Type B pancreatic cell (in vitro differentiated cells): ENCODE measurements at regions not wholly inside any gene's neighbourhood (a gene's known extent, or its start where the extent isn't known, plus 50 kb on each side); places are given as distances from the start of the nearest gene placed in this dataset.
"Not testable (repeated sequence)": the region's sequence is repeated elsewhere in the genome, so short reads cannot be mapped to it uniquely, and the experiment has no call there.

Source experiments
- DNase-seq: peaks from one replicate; pipeline ENCODE4 v3.0.0; 2021; ENCODE audit warnings: mixed read lengths; ENCODE audit not compliant: unreplicated experiment; ENCODE audit errors: extremely low spot score
- H3K27ac Mint-ChIP-seq: 2 replicates; pipeline ENCODE4 v1.8.0; 2021; ENCODE audit warnings: mild to moderate bottlenecking, mixed read lengths
- H3K27me3 Mint-ChIP-seq: 2 replicates; pipeline ENCODE4 v1.8.0; 2021; ENCODE audit warnings: mixed read lengths
- H3K36me3 Mint-ChIP-seq: 2 replicates; pipeline ENCODE4 v1.8.0; 2021; ENCODE audit warnings: mixed read lengths
- H3K4me1 Mint-ChIP-seq: one replicate; pipeline ENCODE4 v1.8.0; 2021; ENCODE audit warnings: mixed read lengths; ENCODE audit not compliant: unreplicated experiment
- H3K4me3 Mint-ChIP-seq: 2 replicates; pipeline ENCODE4 v1.8.0; 2021; ENCODE audit warnings: mild to moderate bottlenecking, mixed read lengths
- H3K9me3 Mint-ChIP-seq: 2 replicates; pipeline ENCODE4 v1.8.0; 2021; ENCODE audit warnings: mixed read lengths
- TF ChIP-seq, protein P1 (sequence below): fragments of 200-600 bp; sonication (generic); conservative IDR thresholded peaks from 2 replicates; pipeline ENCODE4 v1.5.0; 2021; ENCODE audit warnings: antibody characterized with exemption, mild to moderate bottlenecking

GRCh38 chr15:30799565-30799964, 104.2 kb upstream of the FAN1 start:
- not testable (repeated sequence) for H3K9me3 Mint-ChIP-seq, H3K27me3 Mint-ChIP-seq, H3K36me3 Mint-ChIP-seq, H3K27ac Mint-ChIP-seq, H3K4me3 Mint-ChIP-seq, DNase-seq
- TF ChIP-seq, protein P1, sequence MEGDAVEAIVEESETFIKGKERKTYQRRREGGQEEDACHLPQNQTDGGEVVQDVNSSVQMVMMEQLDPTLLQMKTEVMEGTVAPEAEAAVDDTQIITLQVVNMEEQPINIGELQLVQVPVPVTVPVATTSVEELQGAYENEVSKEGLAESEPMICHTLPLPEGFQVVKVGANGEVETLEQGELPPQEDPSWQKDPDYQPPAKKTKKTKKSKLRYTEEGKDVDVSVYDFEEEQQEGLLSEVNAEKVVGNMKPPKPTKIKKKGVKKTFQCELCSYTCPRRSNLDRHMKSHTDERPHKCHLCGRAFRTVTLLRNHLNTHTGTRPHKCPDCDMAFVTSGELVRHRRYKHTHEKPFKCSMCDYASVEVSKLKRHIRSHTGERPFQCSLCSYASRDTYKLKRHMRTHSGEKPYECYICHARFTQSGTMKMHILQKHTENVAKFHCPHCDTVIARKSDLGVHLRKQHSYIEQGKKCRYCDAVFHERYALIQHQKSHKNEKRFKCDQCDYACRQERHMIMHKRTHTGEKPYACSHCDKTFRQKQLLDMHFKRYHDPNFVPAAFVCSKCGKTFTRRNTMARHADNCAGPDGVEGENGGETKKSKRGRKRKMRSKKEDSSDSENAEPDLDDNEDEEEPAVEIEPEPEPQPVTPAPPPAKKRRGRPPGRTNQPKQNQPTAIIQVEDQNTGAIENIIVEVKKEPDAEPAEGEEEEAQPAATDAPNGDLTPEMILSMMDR, result peak; percentile 40
- H3K4me1 Mint-ChIP-seq, result peaks cover 11% of the 10 kb centered on the region

DNA sequence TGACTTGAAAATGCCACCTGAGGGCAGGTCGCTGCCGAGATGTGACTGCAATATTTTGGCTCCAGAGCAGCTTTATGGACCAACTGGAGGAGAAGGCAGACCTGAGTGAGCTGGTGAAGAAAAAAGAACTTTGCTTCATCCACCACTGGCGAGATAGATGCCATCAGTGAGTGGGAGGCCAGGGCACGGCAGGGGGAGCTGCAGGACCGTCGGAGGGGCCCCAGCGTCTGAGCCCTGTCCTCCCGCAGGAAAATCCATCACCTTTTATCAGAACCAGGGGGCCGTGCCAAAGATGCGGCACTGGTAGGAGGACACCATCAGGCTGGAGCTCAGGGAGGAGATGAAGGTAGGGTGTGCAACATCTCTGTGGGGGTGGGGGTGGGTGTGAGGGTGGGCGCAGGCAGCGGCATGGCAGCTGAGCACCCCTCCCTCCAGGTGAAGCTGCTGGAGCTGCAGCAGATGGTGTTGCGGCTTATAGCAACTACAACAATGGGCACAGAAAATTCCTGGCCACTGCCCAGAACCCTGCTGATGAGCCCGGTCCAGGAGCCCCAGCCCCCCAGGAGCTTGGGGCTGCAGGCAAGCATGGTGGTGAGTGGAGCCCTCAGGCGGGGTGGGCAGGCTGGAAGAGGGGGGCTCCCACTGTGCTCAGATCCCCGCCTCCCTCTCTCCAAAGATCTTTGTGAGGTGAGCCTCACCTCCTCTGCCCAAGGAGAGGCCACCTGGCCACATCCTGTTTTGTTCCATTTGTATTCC, 102.4 kb upstream of the FAN1 start:
- H3K27me3 Mint-ChIP-seq, DNase-seq, H3K27ac Mint-ChIP-seq, H3K36me3 Mint-ChIP-seq, H3K4me3 Mint-ChIP-seq, H3K9me3 Mint-ChIP-seq: not testable (repeated sequence)
- TF ChIP-seq, protein P1, result peak; percentile 67
- peaks cover 11% of the 10 kb centered on the region for H3K4me1 Mint-ChIP-seq

GRCh38 chr15:30802001-30802400, 101.7 kb upstream of the FAN1 start:
- DNase-seq, H3K27me3 Mint-ChIP-seq, H3K4me3 Mint-ChIP-seq, H3K27ac Mint-ChIP-seq, H3K36me3 Mint-ChIP-seq, H3K9me3 Mint-ChIP-seq: not testable (repeated sequence)
- peaks cover 11% of the 10 kb centered on the region for H3K4me1 Mint-ChIP-seq

GRCh38 chr15:30803703-30804102, 100.0 kb upstream of the FAN1 start:
- not testable (repeated sequence) for H3K27ac Mint-ChIP-seq, DNase-seq, H3K27me3 Mint-ChIP-seq, H3K4me1 Mint-ChIP-seq, H3K4me3 Mint-ChIP-seq, H3K9me3 Mint-ChIP-seq, H3K36me3 Mint-ChIP-seq

DNA sequence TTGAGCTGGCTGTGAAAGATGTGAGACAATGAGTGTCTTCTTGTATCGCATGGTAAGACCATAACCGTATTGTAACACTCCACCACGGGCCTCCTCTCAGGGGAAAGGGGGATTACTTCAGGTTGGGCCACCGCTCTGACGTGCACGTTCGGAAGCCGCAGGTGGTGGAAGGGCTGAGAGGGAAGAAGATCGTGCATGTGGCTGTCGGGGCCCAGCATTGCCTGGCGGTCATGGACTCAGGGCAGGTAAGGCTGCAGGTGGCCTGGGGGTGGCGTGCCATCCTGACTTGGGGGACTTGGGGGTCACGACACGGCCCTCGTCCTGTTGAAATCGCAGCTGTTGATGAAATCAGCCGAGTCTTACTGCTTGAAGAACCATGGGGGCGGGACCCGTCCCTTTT, 87.3 kb upstream of the FAN1 start:
- DNase-seq, result no peak
- TF ChIP-seq, protein P1, result no peak
- no peak overlapping the region for H3K27ac Mint-ChIP-seq
- no peaks in the 10 kb centered on the region for H3K27me3 Mint-ChIP-seq
- no peaks in the 10 kb centered on the region for H3K4me1 Mint-ChIP-seq
- no peaks in the 10 kb centered on the region for H3K36me3 Mint-ChIP-seq
- no peaks in the 10 kb centered on the region for H3K9me3 Mint-ChIP-seq
- no peak overlapping the region for H3K4me3 Mint-ChIP-seq

DNA sequence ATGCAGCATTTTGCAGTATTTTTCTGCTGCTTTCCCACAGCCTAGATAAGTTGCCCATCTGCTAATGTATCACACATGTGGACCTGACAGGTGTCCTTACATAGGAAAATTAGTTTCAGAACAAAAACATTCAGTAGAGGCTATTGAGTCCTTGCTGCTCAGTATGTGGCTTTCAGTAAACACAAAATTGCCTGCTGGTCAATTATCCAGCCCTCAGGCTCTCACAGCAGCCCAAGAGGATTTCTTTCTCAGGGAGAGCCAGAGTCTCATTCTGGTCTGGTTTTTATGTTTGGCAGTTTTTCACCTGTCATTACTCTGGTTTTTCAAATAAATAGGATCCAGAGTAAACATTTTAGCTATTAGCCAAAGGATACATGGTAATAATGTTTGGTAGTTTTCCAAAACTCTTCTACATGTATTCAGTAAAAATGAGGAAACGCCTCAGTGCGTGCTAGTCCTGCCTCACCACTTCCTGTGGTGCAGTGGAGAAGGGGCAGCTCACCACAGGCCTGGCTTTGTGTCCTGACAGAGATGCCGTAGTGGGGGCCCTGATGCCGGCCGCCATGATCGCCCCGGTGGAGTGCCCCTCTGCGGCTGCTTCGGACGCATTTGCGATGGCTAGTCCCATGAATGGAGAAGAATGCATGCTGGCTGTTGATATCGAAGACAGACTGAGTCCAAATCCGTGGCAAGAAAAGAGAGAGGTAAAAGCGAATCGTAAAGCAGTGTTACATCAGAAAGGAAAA, 80.5 kb upstream of the FAN1 start:
- not testable (repeated sequence) for H3K36me3 Mint-ChIP-seq, DNase-seq, H3K9me3 Mint-ChIP-seq, H3K27me3 Mint-ChIP-seq
- peaks cover 12% of the 10 kb centered on the region for H3K4me1 Mint-ChIP-seq
- peak overlapping the region; percentile 76 for H3K27ac Mint-ChIP-seq
- H3K4me3 Mint-ChIP-seq, result peak overlapping the region; percentile 91

- peaks cover 3% of the 10 kb centered on the region for H3K36me3 Mint-ChIP-seq
- no peak for DNase-seq
- H3K27ac Mint-ChIP-seq, result no peak overlapping the region
- H3K4me1 Mint-ChIP-seq, result peaks cover 12% of the 10 kb centered on the region
- TF ChIP-seq, protein P1, result no peak
- H3K27me3 Mint-ChIP-seq, result no peaks in the 10 kb centered on the region
- no peaks in the 10 kb centered on the region for H3K9me3 Mint-ChIP-seq
- peak overlapping the region; percentile 68 for H3K4me3 Mint-ChIP-seq
These were observed 79.1 kb upstream of the FAN1 start for GRCh38 chr15:30824518-30825195.
